HG03066 (cell line): ENCODE measurements at regions not wholly inside any gene's neighbourhood (a gene's known extent, or its start where the extent isn't known, plus 50 kb on each side); places are given as distances from the start of the nearest gene placed in this dataset.

Experiments used
- ATAC-seq: cut with Tn5 transposase; IDR thresholded peaks from one replicate; pipeline ENCODE4 v1.9.1; 2021; ENCODE audit warnings: low read depth; ENCODE audit not compliant: unreplicated experiment

DNA sequence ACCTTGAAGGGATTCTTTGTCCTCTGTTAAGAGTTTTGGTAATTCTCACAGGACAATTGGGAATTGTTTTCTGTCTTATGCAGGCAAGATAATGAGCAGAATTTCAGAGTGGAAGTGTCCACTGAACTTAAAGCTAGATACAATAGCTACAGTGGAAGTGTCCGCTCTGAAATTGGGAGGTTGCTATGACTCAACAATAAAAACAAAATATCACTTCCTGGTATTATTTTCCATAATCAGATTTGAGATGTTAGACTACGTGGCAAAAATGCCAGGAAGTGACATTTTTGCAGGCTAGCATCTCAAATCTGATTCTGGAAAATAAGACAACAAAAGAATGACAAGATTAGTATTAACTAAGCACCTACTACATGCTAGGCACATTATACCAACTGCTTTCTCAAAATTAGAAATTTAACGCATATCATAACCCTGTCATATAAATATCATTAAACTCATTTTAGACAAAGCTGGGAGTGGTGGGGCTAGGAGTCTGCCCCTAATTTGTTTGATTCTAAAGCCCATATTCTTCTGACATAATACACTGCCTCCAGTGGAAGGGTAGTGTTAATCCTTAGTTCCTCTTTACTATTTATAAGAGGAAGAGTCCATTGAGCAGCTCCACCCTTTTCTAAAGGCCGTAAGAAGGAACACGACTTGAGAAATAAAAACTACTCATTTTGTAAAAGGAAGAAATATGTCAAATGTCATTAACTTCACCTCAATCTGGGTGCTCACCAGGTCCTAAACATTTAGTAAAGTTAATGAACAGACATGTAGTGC lies 266.9 kb upstream of the STT3B start:
- ATAC-seq: no peak

DNA sequence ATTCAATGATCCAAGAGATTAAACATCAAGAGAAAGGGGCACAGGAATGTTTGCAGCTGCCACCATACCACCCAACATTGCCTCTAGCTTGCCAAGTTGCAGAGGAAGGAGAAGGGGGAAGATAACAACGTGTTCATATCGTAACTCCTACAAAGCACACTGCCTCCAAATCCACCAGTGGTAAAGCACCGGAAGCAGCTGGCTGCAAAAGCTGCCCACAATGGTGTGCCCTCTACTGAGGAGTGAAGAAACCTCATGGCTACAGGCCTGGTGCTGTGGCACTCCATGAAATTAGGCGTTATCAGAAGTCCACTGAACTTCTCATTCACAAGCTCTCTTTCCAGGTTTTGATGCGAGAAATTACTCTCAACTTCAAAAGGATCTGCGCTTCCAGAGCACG lies 263.9 kb upstream of the STT3B start:
- no peak for ATAC-seq

DNA sequence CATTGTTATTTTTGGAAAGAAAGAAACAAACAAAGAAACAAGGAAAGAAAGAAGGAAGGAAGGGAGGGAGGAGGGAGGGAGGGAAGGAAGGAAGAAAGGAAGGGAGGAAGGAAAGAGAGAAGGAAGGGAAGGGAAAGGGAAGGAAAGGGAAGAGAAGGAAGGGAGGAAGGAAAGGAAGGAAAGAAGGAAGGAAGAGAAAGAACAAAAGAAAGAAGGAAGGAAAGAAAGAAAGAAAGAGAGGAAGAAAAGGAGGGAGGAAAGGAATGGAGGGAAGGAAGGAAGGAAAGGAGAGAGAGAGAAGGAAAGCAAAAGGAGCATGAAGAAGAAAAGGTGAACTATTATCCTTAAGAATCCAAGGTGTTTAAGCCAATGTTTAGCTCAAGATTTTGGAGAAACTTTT lies 262.7 kb upstream of the STT3B start:
- no peak for ATAC-seq

DNA sequence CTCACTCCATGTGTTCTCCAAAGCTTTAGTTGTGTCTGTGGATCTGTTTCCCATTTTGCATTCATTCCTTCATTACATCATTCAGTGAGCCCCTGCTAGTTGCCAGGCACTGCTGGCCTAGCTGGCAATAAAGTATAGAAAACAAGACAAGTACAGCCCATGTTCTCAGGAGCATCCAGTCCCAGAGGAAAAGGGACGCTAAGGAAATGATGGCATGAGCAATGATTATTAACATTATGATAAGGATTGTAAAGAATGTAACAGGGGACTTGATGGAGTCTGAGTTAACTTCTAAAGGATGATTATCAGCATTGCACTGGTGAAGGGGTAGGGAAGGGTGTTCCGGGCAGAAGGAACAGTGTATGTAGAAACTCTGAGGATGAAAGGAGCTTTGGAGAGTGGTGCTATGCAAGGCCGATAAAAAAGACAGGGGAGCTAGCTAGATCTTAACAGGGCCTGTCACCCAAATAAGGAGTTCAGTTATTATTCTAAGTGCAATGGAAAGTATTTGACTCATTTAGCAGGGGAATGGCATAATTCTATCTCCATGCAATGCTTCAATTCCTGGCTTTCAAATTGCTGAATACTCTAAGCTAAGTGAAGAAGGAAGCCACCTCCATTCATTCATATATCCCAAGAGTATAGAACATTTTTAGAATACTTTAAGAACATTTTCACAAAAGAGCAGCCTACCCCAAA lies 258.2 kb upstream of the STT3B start:
- ATAC-seq: no peak

DNA sequence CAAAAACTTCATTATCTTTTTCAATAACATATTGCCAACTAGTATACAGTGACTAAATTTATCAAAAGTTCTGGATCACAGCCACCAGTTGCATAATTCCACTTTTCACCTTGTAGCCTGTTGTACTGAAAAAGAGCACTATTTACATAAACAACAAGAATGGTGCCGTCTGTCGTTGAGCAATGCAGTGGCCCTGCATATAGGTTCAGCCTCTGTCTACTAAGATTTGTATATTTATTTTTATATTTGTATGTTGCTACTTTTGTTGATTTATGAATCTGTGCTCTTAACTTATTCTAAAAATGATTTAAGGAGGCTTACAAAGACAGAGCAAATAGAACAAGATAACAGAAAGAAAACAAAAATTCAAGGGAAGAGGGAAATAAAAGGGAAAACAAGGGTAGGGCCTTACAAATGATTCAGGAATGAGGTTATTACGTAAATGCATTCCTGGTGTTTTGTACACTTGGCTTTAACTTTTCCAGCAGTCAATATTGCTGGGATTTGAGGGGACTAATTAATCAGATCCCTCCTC lies 257.6 kb upstream of the STT3B start:
- no peak for ATAC-seq

DNA sequence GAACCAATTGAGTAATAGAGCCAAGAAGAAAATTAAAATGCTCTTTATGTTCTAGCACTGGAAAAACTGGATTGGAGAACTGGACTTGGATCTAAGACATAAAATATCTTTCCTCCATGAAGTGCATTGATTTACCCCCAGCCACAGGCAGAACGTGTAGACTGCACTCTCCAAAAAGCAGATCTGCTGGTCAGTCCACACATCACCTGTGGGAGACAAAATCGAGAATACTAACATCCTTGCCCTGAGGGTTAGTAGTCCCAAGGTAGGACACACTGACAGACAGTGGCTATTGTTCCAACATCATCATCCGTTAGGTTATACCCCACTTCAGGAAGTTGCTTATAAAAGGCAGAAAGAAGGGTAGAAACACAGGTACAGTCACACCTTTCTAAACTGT lies 257.1 kb upstream of the STT3B start:
- no peak for ATAC-seq

DNA sequence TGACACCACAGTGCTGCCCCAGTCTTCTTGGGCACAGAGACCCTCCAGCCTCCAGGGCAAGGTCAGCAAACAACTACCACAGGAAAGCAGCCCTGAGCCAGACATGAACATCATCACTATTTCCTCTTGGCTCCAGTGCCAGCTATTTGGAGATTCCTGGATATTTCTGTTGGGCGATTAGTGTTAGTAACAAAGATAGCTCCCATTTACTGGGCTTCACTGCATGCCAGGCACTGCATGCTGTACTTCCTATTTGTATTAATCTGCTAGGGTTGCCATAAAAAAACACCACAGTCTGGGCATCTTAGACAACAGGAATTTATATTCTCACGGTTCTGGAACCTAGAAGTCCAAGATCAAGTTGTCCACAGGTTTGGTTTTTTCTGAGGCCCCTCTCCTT lies 255.1 kb upstream of the STT3B start:
- ATAC-seq: no peak

DNA sequence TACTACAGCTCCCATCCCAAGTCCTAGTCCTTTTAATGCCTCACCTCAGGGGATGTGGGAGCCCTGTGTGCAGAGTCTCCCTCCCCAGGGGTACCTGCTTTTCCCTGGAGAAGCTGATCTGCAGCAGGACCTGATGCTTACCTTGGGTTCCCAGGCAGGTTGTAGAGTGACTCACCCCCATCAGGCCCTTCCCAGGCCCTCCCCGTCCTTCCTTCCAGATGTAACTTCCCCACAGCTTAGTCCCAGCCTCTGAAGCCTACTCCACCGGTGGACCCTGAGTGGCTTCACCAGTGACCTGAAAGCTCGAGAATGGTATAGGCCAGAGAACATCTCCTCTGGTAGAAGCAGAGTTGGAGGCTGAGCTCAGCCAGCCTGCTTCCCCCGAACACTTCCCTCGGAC lies 254.2 kb upstream of the STT3B start:
- ATAC-seq: no peak

DNA sequence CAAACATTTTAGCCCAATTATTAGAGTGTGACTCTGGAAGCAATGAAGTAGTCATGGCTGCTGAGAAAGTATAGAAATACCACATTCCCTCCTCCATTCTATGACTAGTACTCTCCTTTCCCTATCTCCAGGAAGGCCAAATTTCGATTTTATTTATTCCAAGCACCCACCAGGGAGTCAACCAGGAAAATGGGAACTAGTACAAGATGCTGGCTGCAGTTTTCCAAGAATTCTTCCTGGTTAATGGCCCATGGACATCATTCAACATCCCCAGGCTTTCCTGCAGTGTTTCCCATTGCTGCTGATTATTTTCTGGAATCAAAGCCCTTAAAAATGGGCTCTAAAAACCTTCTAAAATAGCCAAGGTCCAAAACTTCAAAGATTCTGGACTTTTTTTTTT lies 247.9 kb upstream of the STT3B start:
- ATAC-seq: no peak

DNA sequence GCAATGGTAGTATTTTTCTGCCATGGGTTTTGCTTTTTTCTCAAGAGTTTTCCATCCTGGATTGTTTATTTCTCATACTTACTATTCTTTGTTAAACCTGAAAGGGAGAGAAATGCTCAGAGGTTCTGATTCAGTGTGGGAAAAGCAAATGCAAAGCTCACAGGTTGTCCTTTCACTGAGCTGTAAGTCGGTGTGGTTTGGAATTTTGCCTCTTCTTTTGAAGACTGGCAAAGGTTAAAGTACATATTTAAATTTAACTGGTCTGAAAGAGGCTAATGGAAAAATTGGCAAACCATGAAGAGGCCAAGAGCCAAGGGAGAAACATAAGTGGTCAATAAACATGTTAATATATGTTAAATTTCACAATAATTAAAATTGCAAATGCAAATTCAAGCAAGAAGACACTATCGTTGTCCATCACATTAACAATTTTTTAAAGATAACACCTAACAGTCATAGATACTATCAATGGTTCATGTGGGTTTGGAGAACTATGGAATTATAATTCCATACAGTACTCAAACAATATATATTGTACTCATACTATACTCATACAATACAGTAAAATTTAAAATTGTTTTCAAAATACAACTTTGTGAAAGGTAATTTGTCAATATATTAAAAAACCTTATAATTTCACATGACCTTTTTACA lies 246.8 kb upstream of the STT3B start:
- no peak for ATAC-seq

DNA sequence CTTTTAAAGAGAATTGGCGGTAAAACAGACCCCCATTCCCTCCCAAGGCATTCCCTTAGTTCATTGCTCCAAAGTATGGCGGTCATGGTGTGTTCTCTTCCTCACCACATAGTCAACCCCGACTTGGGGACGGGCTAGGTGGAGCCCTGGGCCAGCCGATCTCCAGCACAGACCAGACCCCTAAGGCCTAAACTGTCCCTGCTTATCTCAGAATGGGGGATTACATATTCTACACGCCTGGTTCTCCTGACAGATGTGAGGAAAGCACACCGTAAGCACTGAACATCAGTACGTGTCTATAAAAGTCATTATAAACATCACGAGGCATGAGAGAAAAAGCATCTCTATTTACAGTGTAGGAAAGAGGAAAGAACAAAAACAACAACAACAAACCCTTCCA lies 244.5 kb upstream of the STT3B start:
- no peak for ATAC-seq

DNA sequence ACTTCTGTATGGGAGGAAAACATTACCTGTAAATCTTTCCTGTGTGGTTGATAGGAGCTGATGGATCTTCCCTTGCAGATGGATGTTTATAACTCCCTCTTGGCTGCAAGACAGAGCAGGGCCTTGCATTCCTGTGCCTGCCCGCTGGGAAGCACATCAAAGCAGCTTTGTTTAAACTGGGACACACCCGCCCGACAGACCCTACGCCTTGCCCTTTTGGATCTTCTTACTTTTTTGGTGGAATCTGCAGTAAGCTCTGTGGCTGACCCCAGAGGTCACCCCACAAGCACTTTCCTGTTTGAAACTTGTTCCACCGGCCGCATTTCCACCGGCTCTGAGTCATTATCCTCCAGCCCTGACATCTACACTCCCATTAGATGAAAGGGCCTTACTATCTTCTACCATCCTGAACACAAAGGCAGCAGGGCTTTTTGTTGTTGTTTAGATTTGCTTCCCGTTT lies 244.1 kb upstream of the STT3B start:
- no peak for ATAC-seq

DNA sequence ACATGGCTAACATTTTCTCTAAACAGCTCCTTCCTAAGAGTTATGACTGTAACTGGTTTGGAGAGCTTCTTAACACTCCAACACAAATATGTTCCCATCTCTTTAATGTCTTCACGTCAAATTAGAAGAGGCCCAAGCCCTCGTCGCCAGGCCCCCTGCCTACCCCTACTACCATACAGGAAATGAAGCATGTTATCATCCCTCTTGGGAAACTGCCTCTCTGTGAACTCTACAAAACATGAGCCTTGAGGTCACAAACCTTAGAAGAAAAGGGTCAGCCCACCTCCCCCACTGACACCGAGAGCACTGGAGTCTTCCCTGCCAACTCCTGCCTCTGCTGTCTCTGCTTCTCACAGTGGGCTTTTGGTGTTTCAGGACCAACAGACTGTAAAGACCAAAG lies 243.1 kb upstream of the STT3B start:
- ATAC-seq: no peak

DNA sequence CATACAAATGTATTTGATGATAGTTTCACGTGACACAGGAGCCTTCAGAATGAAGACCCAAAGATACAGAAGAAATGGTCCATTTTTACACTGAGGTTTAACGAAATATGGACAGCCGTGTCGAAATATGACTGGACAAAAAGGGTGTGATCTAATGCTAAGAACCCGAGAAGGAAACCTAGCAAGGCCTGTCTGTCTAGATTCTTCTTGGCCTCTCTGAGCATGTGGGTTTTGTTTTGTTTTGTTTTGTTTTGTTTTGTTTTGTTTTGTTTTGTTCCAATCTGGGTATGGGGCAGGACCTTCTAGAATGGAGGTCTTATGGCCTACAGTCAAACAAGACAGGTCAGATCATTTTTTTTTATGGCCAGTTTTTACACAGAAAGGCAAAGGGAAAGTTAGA lies 242.7 kb upstream of the STT3B start:
- ATAC-seq: no peak

DNA sequence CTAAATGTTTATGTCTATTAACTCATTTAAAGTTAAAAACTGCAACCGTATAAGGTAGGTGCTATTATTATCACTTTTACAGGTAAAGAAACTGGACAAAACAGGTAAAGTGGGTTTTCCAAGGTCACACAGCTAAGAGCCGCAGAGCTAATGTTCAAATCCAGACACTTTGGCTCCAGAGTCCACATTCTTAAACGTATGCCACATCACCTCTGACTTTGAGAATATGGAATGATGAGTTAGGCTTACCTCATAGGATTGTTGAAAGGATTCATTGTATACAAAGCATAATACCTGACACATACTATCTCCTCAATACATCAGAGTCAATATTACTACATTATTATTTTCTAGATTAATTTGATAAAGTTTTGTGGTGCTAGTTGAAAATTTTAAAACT lies 240.9 kb upstream of the STT3B start:
- ATAC-seq: no peak

DNA sequence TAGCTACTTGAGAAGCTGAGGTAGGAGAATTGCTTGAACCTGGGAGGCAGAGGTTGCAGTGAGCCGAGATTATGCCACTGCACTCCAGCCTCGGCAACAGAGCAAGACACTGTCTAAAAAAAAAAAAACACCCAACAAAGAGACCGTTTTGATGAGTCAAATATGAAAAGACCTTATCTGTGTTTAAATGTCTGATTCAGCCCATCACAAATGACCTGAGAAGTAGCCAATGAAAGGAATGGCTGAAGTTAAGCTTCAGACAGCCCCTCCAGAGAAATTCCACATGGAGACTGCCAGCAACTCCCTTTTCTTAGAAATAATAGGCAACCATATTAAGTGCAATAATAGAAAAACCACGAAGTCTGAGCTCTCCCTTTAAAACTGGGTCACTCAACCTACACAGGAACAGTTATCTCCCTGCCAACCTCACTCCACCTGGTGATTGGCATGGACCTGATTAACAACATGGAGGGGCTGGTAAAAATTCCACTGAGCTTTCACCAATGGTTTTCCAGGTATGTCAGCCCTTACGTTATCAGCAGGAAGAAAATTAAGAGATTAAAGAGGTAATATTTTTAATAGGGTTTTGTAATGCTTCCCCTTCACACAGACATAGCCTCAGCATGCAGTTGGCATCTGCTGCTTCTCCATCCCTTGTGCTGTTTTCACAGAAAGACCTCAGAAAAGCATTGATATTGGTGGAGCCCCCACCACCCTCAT lies 238.1 kb upstream of the STT3B start:
- ATAC-seq: no peak

DNA sequence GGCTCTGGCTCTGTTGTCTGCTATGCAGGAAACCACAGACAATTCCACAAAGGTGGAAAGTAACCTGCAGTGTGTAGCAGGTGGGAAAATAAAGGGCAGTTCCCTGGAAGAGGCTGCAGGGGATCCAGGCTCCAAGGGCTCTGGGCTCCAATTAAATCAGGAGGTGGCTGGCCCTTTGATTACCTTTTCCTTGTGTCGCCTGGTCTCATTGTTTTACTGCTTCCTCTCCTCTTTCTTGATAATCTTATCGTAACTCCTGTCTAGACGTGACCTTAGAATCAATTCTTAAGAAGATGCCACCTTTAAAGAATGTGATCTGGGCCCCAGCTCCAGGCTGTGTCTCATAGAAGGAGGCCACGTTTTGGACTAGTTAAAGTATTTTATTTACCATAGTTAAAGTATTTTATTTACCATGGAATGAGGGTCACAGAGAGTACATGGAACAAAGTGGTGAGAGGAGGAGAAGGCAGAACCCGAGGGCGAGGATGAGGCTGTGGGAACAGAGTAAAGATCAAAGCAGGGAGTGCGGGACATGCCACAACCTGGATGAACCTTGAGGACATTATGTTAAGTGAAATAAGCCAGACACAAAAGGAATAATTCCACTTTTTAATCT lies 237.5 kb upstream of the STT3B start:
- no peak for ATAC-seq

DNA sequence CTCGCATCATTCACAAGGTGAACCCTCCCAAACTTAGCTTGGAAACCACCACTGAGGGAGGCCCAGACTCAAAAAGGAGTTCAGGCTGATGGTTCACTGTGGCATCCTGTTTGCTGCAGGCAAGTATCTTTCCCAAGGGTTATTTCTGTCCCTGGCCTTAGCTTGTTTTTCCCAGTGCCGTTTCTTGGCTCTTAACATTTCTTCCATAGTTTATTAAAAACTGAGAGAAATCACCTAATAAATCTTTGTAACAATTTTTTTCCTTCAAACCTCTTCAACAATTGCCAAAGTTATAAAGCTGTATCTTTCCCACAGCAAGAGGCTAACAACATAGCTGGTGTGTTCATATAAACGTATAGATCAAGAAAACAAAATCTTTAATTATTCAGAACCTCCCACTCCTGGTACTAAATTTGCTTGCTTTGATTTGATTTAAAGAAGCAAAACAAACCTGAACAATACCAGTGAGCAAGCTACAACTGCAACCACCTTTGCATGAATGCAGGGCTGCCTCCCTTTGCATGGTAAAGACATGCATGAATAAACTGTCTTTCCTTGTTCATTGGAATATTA lies 234.9 kb upstream of the STT3B start:
- ATAC-seq: no peak

DNA sequence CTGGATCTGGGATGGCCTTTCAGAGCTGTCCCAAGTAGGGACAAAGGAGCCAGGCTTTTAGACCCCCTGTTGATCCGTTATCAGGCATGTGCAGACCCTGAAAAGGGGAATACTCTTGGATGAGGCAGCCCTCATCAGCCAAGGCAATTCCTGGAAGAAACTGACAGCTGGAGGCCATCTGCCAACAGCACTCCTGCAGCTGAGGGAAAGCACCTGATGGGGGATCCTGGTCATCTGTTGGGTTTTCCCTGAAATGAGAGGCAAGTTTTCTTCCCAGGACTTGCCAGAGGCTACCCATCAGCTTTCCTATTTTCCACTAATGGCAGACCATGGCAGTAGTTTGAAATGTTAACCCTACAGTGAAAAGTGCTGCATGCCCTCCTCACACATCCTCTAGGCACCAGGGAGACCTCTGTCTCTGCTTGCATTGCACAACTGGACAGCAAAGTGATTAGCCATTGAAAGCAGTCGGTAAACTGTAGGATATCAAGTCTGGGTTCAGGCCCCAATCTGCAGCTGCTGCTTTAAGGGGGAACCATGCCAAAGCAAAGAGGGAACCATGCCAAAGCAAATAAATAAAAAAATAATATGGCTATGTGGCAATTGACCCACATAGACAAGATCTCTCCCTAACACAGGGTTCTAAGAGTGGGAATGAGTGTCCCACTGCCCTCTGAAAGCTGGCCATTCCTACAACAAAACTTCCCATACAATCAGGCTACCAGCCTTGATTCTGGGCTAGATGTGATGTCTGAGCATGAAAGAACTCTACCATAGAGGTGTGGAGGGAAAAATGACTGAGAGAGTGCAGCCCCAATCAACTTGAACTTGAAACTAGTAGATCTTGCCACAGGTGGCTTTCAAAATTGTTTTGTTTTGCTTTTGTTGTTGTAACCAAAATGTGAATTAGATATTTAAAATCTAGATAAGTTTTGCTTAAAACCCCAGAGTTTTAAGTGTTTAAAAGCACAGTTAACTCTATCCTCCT lies 232.0 kb upstream of the STT3B start:
- no peak for ATAC-seq
